ENCODE measurements at regions not wholly inside any gene's neighbourhood (a gene's known extent, or its start where the extent isn't known, plus 50 kb on each side); places are given as distances from the start of the nearest gene placed in this dataset.

DNA sequence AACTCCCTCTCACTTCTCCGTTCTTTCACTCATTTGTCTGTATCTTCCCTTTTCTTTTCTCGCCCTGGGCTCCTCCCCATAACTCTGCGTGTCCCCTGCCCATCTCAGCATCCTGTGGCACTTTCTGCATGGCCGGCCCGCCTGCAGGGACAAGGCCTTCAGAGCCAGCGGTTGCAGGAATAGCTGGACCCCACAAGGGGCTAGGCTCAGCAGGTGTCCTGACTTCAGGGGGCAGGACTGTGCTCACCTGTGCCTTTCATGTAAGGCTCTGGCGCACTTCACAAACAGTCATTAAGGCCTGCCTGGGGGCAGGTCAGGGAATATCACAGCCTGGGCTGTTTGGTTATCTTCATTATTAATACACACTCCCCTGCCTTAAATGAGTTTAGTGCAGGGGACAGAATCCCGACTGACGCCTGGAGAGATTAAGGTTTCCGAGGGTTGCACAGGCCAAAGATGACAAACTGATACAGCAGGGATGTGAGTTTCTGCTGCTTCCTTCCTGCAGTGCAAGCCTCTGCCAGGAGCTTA, 768.8 kb upstream of the TBX3 start:
- TF ChIP-seq NFIC (IDR thresholded peaks at IDR 0.05) = no peak
- no peak for TF ChIP-seq CREB1 (IDR thresholded peaks at IDR 0.05; ENCODE audit: low read depth)
- no peak for TF ChIP-seq YY1 (IDR thresholded peaks at IDR 0.05; ENCODE audit: low read depth)
- TF ChIP-seq, protein P1, sequence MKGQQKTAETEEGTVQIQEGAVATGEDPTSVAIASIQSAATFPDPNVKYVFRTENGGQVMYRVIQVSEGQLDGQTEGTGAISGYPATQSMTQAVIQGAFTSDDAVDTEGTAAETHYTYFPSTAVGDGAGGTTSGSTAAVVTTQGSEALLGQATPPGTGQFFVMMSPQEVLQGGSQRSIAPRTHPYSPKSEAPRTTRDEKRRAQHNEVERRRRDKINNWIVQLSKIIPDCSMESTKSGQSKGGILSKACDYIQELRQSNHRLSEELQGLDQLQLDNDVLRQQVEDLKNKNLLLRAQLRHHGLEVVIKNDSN (IDR thresholded peaks at IDR 0.05) = no peak
- no peak for TF ChIP-seq EP300 (IDR thresholded peaks at IDR 0.05; ENCODE audit: borderline replicate concordance)

DNA sequence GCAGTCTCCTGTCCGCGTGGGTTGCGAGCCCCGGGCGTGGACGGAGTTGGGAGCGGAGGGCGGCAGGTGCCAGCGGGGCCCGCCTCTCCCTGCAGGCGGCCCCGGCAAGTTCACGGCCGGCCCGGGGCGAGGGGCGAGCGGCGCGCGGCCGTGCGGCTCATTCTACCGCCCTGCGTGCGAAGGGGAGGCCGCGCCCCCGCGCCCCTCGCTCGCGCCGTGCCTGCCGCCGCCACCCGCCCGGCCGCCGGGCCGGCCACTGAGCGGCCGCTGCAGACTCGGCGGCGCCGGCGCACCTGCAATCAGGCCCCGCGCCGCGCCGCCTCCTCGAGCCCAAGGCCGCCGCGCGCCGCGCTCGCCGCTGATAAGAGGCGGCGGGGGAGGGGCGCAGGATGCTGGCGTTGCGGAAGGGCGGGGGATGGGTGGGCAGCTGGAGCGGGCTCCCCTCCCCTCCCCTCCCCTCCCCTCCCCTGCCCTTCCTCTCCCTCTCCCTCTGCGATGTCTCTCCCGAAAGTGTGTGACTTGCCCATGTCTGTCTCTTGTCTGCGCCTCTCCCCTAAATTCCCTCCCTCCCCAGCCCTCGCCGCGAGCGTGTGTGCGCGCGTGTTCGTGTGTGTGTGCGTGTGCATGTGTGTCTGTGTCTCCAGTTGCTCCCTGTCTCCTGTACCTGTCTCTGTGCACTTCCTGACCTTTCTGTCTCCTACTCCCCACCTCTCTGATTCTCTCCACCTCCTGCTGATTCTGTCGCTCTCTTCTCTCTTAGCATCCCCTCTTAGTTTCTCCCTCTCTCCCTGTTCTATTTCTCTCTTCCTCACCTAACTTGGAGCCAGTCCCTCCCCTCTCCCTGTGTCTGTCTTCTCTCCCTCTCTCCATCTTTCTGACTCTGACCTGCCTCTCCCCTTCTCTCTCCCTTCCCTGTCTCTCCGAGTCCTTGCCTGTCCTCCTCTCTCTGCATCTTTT, 768.1 kb upstream of the TBX3 start:
- TF ChIP-seq TEAD4 (IDR thresholded peaks at IDR 0.05) (no peak), ZBTB7A (IDR thresholded peaks at IDR 0.05; ENCODE audit: low read depth) (no peak), EGR1 (IDR thresholded peaks at IDR 0.05) (no peak), RAD21 (IDR thresholded peaks at IDR 0.05; ENCODE audit: low read depth) (no peak), CREB1 (IDR thresholded peaks at IDR 0.05; ENCODE audit: low read depth) (no peak), CEBPB (IDR thresholded peaks at IDR 0.05) (no peak), NFIC (IDR thresholded peaks at IDR 0.05) (no peak), EP300 (IDR thresholded peaks at IDR 0.05; ENCODE audit: borderline replicate concordance) (no peak), TAF1 (IDR thresholded peaks at IDR 0.05; ENCODE audit: low read depth) (no peak), FOXM1 (IDR thresholded peaks at IDR 0.05; ENCODE audit: borderline replicate concordance, low read depth) (no peak)
- TF ChIP-seq, protein P1 (IDR thresholded peaks at IDR 0.05) = no peak
- TF ChIP-seq, protein P2, sequence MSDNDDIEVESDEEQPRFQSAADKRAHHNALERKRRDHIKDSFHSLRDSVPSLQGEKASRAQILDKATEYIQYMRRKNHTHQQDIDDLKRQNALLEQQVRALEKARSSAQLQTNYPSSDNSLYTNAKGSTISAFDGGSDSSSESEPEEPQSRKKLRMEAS (IDR thresholded peaks at IDR 0.05) = no peak

- no peak for TF ChIP-seq FOXM1 (IDR thresholded peaks at IDR 0.05; ENCODE audit: borderline replicate concordance, low read depth)
- TF ChIP-seq TEAD4 (IDR thresholded peaks at IDR 0.05) = no peak
- TF ChIP-seq, protein P1 (IDR thresholded peaks at IDR 0.05) = no peak
- TF ChIP-seq YY1 (IDR thresholded peaks at IDR 0.05; ENCODE audit: low read depth) = no peak
- no peak for TF ChIP-seq CREB1 (IDR thresholded peaks at IDR 0.05; ENCODE audit: low read depth)
- TF ChIP-seq CEBPB (IDR thresholded peaks at IDR 0.05) = no peak
- TF ChIP-seq, protein P3, sequence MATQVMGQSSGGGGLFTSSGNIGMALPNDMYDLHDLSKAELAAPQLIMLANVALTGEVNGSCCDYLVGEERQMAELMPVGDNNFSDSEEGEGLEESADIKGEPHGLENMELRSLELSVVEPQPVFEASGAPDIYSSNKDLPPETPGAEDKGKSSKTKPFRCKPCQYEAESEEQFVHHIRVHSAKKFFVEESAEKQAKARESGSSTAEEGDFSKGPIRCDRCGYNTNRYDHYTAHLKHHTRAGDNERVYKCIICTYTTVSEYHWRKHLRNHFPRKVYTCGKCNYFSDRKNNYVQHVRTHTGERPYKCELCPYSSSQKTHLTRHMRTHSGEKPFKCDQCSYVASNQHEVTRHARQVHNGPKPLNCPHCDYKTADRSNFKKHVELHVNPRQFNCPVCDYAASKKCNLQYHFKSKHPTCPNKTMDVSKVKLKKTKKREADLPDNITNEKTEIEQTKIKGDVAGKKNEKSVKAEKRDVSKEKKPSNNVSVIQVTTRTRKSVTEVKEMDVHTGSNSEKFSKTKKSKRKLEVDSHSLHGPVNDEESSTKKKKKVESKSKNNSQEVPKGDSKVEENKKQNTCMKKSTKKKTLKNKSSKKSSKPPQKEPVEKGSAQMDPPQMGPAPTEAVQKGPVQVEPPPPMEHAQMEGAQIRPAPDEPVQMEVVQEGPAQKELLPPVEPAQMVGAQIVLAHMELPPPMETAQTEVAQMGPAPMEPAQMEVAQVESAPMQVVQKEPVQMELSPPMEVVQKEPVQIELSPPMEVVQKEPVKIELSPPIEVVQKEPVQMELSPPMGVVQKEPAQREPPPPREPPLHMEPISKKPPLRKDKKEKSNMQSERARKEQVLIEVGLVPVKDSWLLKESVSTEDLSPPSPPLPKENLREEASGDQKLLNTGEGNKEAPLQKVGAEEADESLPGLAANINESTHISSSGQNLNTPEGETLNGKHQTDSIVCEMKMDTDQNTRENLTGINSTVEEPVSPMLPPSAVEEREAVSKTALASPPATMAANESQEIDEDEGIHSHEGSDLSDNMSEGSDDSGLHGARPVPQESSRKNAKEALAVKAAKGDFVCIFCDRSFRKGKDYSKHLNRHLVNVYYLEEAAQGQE (IDR thresholded peaks at IDR 0.05; ENCODE audit: low read depth) = no peak
- no peak for TF ChIP-seq TAF1 (IDR thresholded peaks at IDR 0.05; ENCODE audit: low read depth)
- no peak for TF ChIP-seq NFIC (IDR thresholded peaks at IDR 0.05)
Observed at GRCh38 chr12:115451151-115451779, 767.3 kb upstream of the TBX3 start.

DNA sequence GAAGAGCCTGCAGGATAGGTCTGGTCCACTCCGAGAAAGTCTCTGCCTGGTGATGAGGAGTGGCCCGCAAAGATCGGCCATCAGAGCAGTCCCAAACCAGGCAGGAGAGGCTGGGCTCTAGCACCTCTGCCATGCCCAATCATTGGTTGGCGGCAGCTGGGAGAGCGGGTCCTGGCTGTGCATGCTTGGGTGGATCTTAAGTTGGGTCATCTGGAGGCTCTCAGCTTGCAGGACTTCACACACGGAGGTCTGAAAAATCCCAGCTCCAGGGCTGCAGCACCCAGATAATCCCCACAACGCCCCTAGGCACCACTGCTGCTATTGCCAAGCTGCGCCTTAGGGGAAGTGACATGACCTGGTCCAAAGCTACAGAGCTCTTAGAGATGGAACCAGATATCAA, 766.7 kb upstream of the TBX3 start:
- TF ChIP-seq TCF12 (IDR thresholded peaks at IDR 0.05; ENCODE audit: low read depth) (no peak), YY1 (IDR thresholded peaks at IDR 0.05; ENCODE audit: low read depth) (no peak), EGR1 (IDR thresholded peaks at IDR 0.05) (no peak), RAD21 (IDR thresholded peaks at IDR 0.05; ENCODE audit: low read depth) (no peak), TAF1 (IDR thresholded peaks at IDR 0.05; ENCODE audit: low read depth) (no peak)
- TF ChIP-seq, protein P3 (IDR thresholded peaks at IDR 0.05; ENCODE audit: low read depth) = no peak

- TF ChIP-seq CEBPB (IDR thresholded peaks at IDR 0.05) (no peak), RAD21 (IDR thresholded peaks at IDR 0.05; ENCODE audit: low read depth) (no peak), ZBTB7A (IDR thresholded peaks at IDR 0.05; ENCODE audit: low read depth) (no peak), YY1 (IDR thresholded peaks at IDR 0.05; ENCODE audit: low read depth) (no peak), TCF12 (IDR thresholded peaks at IDR 0.05; ENCODE audit: low read depth) (no peak), CREB1 (IDR thresholded peaks at IDR 0.05; ENCODE audit: low read depth) (no peak), TEAD4 (IDR thresholded peaks at IDR 0.05) (no peak)
- TF ChIP-seq, protein P2 (IDR thresholded peaks at IDR 0.05) = no peak
Observed at GRCh38 chr12:115450017-115450416, 766.0 kb upstream of the TBX3 start.
